KMS-11 (cell line): ENCODE measurements at regions not wholly inside any gene's neighbourhood (a gene's known extent, or its start where the extent isn't known, plus 50 kb on each side); places are given as distances from the start of the nearest gene placed in this dataset.

Experiments used
- H2AFZ ChIP-seq: fragments of 200-600 bp; sonication (generic); 2 replicates; pipeline ENCODE4 v1.6.1; 2016; ENCODE audit warnings: antibody characterized with exemption, mixed run types, low read depth
- H3K27ac ChIP-seq: fragments of 200-600 bp; sonication (generic); 2 replicates; pipeline ENCODE4 v1.6.1; 2016; ENCODE audit warnings: mild to moderate bottlenecking, mixed run types
- H3K27me3 ChIP-seq: fragments of 200-600 bp; sonication (generic); 2 replicates; pipeline ENCODE4 v1.6.1; 2017; ENCODE audit warnings: mild to moderate bottlenecking, low read depth, mixed run types, moderate library complexity; ENCODE audit not compliant: insufficient read depth
- H3K36me3 ChIP-seq: fragments of 200-600 bp; sonication (generic); 2 replicates; pipeline ENCODE4 v1.6.1; 2017; ENCODE audit warnings: mild to moderate bottlenecking, mixed run types; ENCODE audit not compliant: insufficient read depth
- H3K4me1 ChIP-seq: fragments of 200-600 bp; sonication (generic); 2 replicates; pipeline ENCODE4 v1.6.1; 2016; ENCODE audit warnings: mild to moderate bottlenecking, low read depth, mixed run types; ENCODE audit not compliant: poor library complexity, severe bottlenecking
- H3K4me2 ChIP-seq: fragments of 200-600 bp; sonication (generic); 2 replicates; pipeline ENCODE4 v1.7.0; 2016; ENCODE audit warnings: mild to moderate bottlenecking, mixed run types
- H3K4me3 ChIP-seq: fragments of 200-600 bp; sonication (generic); IDR thresholded peaks from 2 replicates; pipeline ENCODE4 v1.6.1; 2017; ENCODE audit warnings: low read depth, low read length, mixed read lengths; ENCODE audit not compliant: insufficient read depth
- H3K79me2 ChIP-seq: fragments of 200-600 bp; sonication (generic); 2 replicates; pipeline ENCODE4 v1.6.1; 2016; ENCODE audit warnings: low read depth, mixed run types; ENCODE audit not compliant: insufficient read depth
- H3K9ac ChIP-seq: fragments of 200-600 bp; sonication (generic); 2 replicates; pipeline ENCODE4 v1.6.1; 2016; ENCODE audit warnings: mild to moderate bottlenecking, mixed run types
- H4K20me1 ChIP-seq: fragments of 200-600 bp; sonication (generic); 2 replicates; pipeline ENCODE4 v1.6.1; 2016; ENCODE audit warnings: mild to moderate bottlenecking, mixed run types; ENCODE audit not compliant: insufficient read depth
- TF ChIP-seq, protein P1 (sequence below): fragments of 200-600 bp; sonication (generic); conservative IDR thresholded peaks from 2 replicates; pipeline ENCODE4 v1.6.1; 2017; ENCODE audit warnings: low read depth, mild to moderate bottlenecking, antibody characterized with exemption, low read length, moderate library complexity, mixed read lengths

DNA sequence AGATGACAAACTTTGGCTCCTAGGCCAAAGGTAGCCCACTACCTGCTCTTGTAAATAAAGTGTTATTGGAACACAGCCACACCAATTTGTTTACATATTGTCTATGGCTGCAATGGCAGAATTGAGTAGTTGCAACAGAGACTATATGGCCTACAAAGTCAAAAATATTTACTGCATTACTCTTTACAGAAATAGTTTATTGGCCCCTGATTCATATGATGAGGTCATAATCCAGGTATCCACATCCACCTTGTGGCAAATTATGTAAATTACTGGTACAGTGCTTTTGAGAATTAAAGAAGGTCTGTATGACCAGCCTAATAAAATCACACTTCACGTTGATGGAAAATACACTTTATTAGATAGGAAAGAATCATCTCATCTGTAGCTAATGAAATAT is 337.0 kb upstream of the DDX53 start:
- Histone ChIP-seq H3K27ac (no peak overlapping the region), H3K9ac (no peak overlapping the region), H3K4me3 (no peak overlapping the region), H2AFZ (no peak overlapping the region), H3K4me2 (no peak overlapping the region), H3K4me1 (no peaks in the 10 kb centered on the region), H3K27me3 (no peaks in the 10 kb centered on the region), H3K79me2 (no peaks in the 10 kb centered on the region), H3K36me3 (no peaks in the 10 kb centered on the region), H4K20me1 (no peaks in the 10 kb centered on the region)
- TF ChIP-seq, protein P1, sequence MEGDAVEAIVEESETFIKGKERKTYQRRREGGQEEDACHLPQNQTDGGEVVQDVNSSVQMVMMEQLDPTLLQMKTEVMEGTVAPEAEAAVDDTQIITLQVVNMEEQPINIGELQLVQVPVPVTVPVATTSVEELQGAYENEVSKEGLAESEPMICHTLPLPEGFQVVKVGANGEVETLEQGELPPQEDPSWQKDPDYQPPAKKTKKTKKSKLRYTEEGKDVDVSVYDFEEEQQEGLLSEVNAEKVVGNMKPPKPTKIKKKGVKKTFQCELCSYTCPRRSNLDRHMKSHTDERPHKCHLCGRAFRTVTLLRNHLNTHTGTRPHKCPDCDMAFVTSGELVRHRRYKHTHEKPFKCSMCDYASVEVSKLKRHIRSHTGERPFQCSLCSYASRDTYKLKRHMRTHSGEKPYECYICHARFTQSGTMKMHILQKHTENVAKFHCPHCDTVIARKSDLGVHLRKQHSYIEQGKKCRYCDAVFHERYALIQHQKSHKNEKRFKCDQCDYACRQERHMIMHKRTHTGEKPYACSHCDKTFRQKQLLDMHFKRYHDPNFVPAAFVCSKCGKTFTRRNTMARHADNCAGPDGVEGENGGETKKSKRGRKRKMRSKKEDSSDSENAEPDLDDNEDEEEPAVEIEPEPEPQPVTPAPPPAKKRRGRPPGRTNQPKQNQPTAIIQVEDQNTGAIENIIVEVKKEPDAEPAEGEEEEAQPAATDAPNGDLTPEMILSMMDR: no peak

DNA sequence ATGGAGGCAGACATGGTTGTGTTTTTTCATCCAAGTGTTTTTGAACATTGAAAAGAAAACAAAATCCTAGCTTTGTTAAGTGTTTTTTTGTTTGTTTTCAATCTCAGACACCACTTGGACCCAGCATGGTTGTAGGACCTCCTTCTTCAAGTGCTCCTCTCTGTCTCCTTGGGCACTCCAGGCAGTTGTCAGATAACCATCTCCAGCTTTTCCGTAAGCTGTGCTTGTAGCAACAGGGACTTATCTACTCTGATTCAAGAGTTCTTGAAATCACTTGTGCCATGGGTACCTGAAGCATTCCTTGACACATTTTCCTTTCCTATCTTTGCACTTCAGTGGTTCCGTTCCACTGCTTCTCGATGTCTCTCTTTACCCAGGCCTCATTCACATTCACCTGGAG is 334.9 kb upstream of the DDX53 start:
- TF ChIP-seq, protein P1: no peak

DNA sequence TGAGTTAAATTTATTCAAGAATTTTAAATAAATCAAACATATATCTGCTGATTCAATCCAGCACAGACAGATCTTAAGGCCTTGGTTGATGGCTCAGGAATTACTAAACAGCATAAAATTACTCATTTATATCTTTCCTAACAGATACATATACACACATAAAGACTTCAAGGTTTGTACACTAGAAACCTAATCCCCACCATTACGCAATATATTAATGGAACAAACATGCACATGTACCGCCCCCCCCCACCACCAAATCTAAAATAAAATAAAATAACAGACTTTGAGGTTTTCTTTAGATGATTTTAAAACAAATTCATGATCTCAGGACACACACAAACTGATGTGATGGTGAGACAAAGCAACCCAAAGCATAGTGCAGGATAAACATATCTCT is 333.9 kb upstream of the DDX53 start:
- Histone ChIP-seq H3K27me3 (no peaks in the 10 kb centered on the region), H4K20me1 (no peaks in the 10 kb centered on the region), H3K4me2 (no peak overlapping the region), H3K9ac (no peak overlapping the region), H3K27ac (no peak overlapping the region), H3K36me3 (no peaks in the 10 kb centered on the region), H3K79me2 (no peaks in the 10 kb centered on the region), H2AFZ (no peak overlapping the region), H3K4me1 (no peaks in the 10 kb centered on the region), H3K4me3 (no peak overlapping the region)
- TF ChIP-seq, protein P1: no peak

More for the DNA sequence above, 334.9 kb upstream of the DDX53 start:
- Histone ChIP-seq H3K9ac (no peak overlapping the region), H3K27ac (no peak overlapping the region), H3K4me1 (no peaks in the 10 kb centered on the region), H3K27me3 (no peaks in the 10 kb centered on the region), H3K79me2 (no peaks in the 10 kb centered on the region), H4K20me1 (no peaks in the 10 kb centered on the region), H3K4me2 (no peak overlapping the region), H3K36me3 (no peaks in the 10 kb centered on the region), H2AFZ (no peak overlapping the region), H3K4me3 (no peak overlapping the region)

DNA sequence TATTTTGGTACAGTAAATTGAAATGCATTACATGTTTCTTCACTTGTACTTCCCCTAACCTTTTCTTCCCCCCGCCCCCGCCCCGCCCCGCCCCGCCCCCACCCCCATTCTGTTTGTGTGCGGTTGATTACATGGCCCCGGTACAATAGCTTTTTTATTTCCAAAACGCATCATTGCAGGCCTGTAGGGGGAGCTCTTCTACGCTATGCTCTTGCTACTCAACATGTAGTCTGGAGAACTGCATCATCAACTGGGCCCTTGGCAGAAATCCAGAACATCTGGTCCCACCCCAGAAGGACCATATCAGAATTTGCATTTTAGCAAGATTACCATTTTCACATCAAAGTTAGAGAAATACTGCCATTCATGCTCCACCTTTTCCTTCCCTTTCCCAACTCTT is 333.3 kb upstream of the DDX53 start:
- Histone ChIP-seq H3K4me1 (no peaks in the 10 kb centered on the region), H3K27me3 (no peaks in the 10 kb centered on the region), H3K4me2 (no peak overlapping the region), H4K20me1 (no peaks in the 10 kb centered on the region), H2AFZ (no peak overlapping the region), H3K4me3 (no peak overlapping the region), H3K9ac (no peak overlapping the region), H3K27ac (no peak overlapping the region), H3K79me2 (no peaks in the 10 kb centered on the region), H3K36me3 (no peaks in the 10 kb centered on the region)
- TF ChIP-seq, protein P1: no peak
